ENCODE measurements at regions not wholly inside any gene's neighbourhood (a gene's known extent, or its start where the extent isn't known, plus 50 kb on each side); places are given as distances from the start of the nearest gene placed in this dataset.

- Histone ChIP-seq H4K91ac (ENCODE audit: insufficient read length, low read depth, low read length) (no peak overlapping the region), H3K9ac (ENCODE audit: extremely low read depth, insufficient read length, low read length) (no peak overlapping the region), H3K27me3 (ENCODE audit: insufficient read depth, low read length) (no peaks in the 10 kb centered on the region), H2AFZ (ENCODE audit: low read length) (no peak overlapping the region), H3K18ac (ENCODE audit: insufficient read length, low read depth, low read length) (no peak overlapping the region), H3K14ac (ENCODE audit: insufficient read depth, low read length) (no peak overlapping the region), H3K4me2 (ENCODE audit: insufficient read depth, insufficient read length, low read length) (no peak overlapping the region), H4K8ac (replicated peaks; ENCODE audit: insufficient read length, low read depth, low read length) (no peak overlapping the region), H3K23me2 (ENCODE audit: insufficient read length, low read depth, low read length, poor library complexity, severe bottlenecking) (no peaks in the 10 kb centered on the region), H3K23ac (ENCODE audit: insufficient read length, low read depth, low read length) (no peak overlapping the region), H3K9me3 (ENCODE audit: control insufficient read depth, low read depth, low read length) (no peaks in the 10 kb centered on the region), H3K4me1 (ENCODE audit: insufficient read depth, low read length) (no peaks in the 10 kb centered on the region), H3K56ac (ENCODE audit: insufficient read length, low read depth, low read length) (no peak overlapping the region), H3K79me2 (ENCODE audit: insufficient read depth, low read length) (no peaks in the 10 kb centered on the region), H2BK120ac (ENCODE audit: low read depth, low read length, poor library complexity, severe bottlenecking) (no peak overlapping the region), H3K79me1 (ENCODE audit: insufficient read depth, low read depth, low read length, poor library complexity, severe bottlenecking) (no peaks in the 10 kb centered on the region), H2BK5ac (ENCODE audit: insufficient read length, low read length) (no peak overlapping the region), H2BK15ac (ENCODE audit: low read depth, low read length) (no peak overlapping the region), H2AK5ac (ENCODE audit: insufficient read length, low read length) (no peak overlapping the region), H4K5ac (ENCODE audit: insufficient read length, low read depth, low read length) (no peak overlapping the region), H3T11ph (ENCODE audit: low read length) (no peak overlapping the region), H2BK20ac (ENCODE audit: low read depth, low read length, poor library complexity, severe bottlenecking) (no peak overlapping the region), H2BK12ac (ENCODE audit: insufficient read length, low read depth, low read length) (no peak overlapping the region), H3K4ac (ENCODE audit: low read depth, low read length) (no peak overlapping the region), H3K27ac (ENCODE audit: insufficient read length, low read depth, low read length) (no peak overlapping the region), H4K20me1 (ENCODE audit: control insufficient read depth, insufficient read depth, insufficient read length) (no peaks in the 10 kb centered on the region)
- TF ChIP-seq, protein P1, sequence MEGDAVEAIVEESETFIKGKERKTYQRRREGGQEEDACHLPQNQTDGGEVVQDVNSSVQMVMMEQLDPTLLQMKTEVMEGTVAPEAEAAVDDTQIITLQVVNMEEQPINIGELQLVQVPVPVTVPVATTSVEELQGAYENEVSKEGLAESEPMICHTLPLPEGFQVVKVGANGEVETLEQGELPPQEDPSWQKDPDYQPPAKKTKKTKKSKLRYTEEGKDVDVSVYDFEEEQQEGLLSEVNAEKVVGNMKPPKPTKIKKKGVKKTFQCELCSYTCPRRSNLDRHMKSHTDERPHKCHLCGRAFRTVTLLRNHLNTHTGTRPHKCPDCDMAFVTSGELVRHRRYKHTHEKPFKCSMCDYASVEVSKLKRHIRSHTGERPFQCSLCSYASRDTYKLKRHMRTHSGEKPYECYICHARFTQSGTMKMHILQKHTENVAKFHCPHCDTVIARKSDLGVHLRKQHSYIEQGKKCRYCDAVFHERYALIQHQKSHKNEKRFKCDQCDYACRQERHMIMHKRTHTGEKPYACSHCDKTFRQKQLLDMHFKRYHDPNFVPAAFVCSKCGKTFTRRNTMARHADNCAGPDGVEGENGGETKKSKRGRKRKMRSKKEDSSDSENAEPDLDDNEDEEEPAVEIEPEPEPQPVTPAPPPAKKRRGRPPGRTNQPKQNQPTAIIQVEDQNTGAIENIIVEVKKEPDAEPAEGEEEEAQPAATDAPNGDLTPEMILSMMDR (conservative IDR thresholded peaks at IDR 0.05), result no peak
- Mint-ChIP-seq H3K4me3 (no peak overlapping the region), H3K4me1 (peaks cover 4 to 11% of the 10 kb centered on the region in 2 experiments; a peak in 3 of 4 replicates), H3K9me3 (no peaks in the 10 kb centered on the region), H3K27ac (no peak overlapping the region), H3K36me3 (ENCODE audit: insufficient read depth in 1 of 3, low read depth in 3 of 3) (no peaks in the 10 kb centered on the region), H3K27me3 (ENCODE audit: low read depth) (no peaks in the 10 kb centered on the region)
- no CpG with 5 or more reads among the region's 5 CpGs for WGBS (ENCODE audit: extremely low coverage, insufficient read length, low lambda C conversion rate)
- no peak for DNase-seq
Observed at GRCh38 chr17:12523244-12523643, 142.4 kb upstream of the MYOCD start.

Data from H9 (cell line).